ENCODE measurements at regions not wholly inside any gene's neighbourhood (a gene's known extent, or its start where the extent isn't known, plus 50 kb on each side); places are given as distances from the start of the nearest gene placed in this dataset.
"Not testable (repeated sequence)": the region's sequence is repeated elsewhere in the genome, so short reads cannot be mapped to it uniquely, and the experiment has no call there.

GRCh38 chr7:26061678-26062603 is 90.1 kb upstream of the NFE2L3 start:
- H3K4me3 ChIP-seq (ENCODE audit: low read length): no peak overlapping the region
- peak; percentile 60 for DNase-seq (ENCODE audit: low read depth, low spot score)

- DNase-seq (ENCODE audit: low read depth, low spot score): no peak
- H3K4me3 ChIP-seq (ENCODE audit: low read length): no peak overlapping the region
Measured at GRCh38 chr7:26065652-26066051, 86.3 kb upstream of the NFE2L3 start.

- DNase-seq (ENCODE audit: low read depth, low spot score): no peak
- H3K4me3 ChIP-seq (ENCODE audit: low read length): no peak overlapping the region
Measured at GRCh38 chr7:26066736-26067135, 85.3 kb upstream of the NFE2L3 start.

- no peak for DNase-seq (ENCODE audit: low read depth, low spot score)
- H3K4me3 ChIP-seq (ENCODE audit: low read length): no peak overlapping the region
Measured at GRCh38 chr7:26070290-26070689, 81.7 kb upstream of the NFE2L3 start.

- DNase-seq (ENCODE audit: low read depth, low spot score): no peak
Measured at GRCh38 chr7:26071622-26072456, 80.2 kb upstream of the NFE2L3 start.

GRCh38 chr7:26073041-26073440 is 79.0 kb upstream of the NFE2L3 start:
- DNase-seq (ENCODE audit: low read depth, low spot score): no peak
- H3K4me3 ChIP-seq (ENCODE audit: low read length): no peak overlapping the region

More at GRCh38 chr7:26071622-26072456, 80.2 kb upstream of the NFE2L3 start:
- no peak overlapping the region for H3K4me3 ChIP-seq (ENCODE audit: low read length)

GRCh38 chr7:26074919-26075318 is 77.1 kb upstream of the NFE2L3 start:
- no peak overlapping the region for H3K4me3 ChIP-seq (ENCODE audit: low read length)
- no peak for DNase-seq (ENCODE audit: low read depth, low spot score)

- DNase-seq (ENCODE audit: low read depth, low spot score): no peak
- no peak overlapping the region for H3K4me3 ChIP-seq (ENCODE audit: low read length)
Measured at GRCh38 chr7:26076691-26077090, 75.3 kb upstream of the NFE2L3 start.

- peak; percentile 75 for DNase-seq (ENCODE audit: low read depth, low spot score)
- H3K4me3 ChIP-seq (ENCODE audit: low read length): peak overlapping the region; percentile 29
Measured at GRCh38 chr7:26078437-26079336, 73.3 kb upstream of the NFE2L3 start.

GRCh38 chr7:26081638-26082037 is 70.4 kb upstream of the NFE2L3 start:
- H3K4me3 ChIP-seq (ENCODE audit: low read length): no peak overlapping the region
- DNase-seq (ENCODE audit: low read depth, low spot score): no peak

- no peak for DNase-seq (ENCODE audit: low read depth, low spot score)
- no peak overlapping the region for H3K4me3 ChIP-seq (ENCODE audit: low read length)
Measured at GRCh38 chr7:26083113-26083512, 68.9 kb upstream of the NFE2L3 start.

- no peak overlapping the region for H3K4me3 ChIP-seq (ENCODE audit: low read length)
- no peak for DNase-seq (ENCODE audit: low read depth, low spot score)
Measured at GRCh38 chr7:26084418-26084817, 67.6 kb upstream of the NFE2L3 start.

- no peak for DNase-seq (ENCODE audit: low read depth, low spot score)
- no peak overlapping the region for H3K4me3 ChIP-seq (ENCODE audit: low read length)
Measured at GRCh38 chr7:26085771-26086170, 66.2 kb upstream of the NFE2L3 start.

- DNase-seq (ENCODE audit: low read depth, low spot score): no peak
- no peak overlapping the region for H3K4me3 ChIP-seq (ENCODE audit: low read length)
Measured at GRCh38 chr7:26087321-26088091, 64.5 kb upstream of the NFE2L3 start.

GRCh38 chr7:26089469-26089868 is 62.5 kb upstream of the NFE2L3 start:
- not testable (repeated sequence) for H3K4me3 ChIP-seq (ENCODE audit: low read length); DNase-seq (ENCODE audit: low read depth, low spot score)

GRCh38 chr7:26090927-26091519 is 61.0 kb upstream of the NFE2L3 start:
- peak; percentile 55 for DNase-seq (ENCODE audit: low read depth, low spot score)
- no peak overlapping the region for H3K4me3 ChIP-seq (ENCODE audit: low read length)

GRCh38 chr7:26091933-26092332 is 60.1 kb upstream of the NFE2L3 start:
- DNase-seq (ENCODE audit: low read depth, low spot score): peak; percentile 15
- no peak overlapping the region for H3K4me3 ChIP-seq (ENCODE audit: low read length)

- no peak overlapping the region for H3K4me3 ChIP-seq (ENCODE audit: low read length)
- no peak for DNase-seq (ENCODE audit: low read depth, low spot score)
Measured at GRCh38 chr7:26093023-26093422, 59.0 kb upstream of the NFE2L3 start.
